ENCODE measurements at regions not wholly inside any gene's neighbourhood (a gene's known extent, or its start where the extent isn't known, plus 50 kb on each side); places are given as distances from the start of the nearest gene placed in this dataset.

GRCh38 chr18:45266023-45266422 lies 349.3 kb upstream of the SLC14A2 start:
- DNase-seq (ENCODE audit: extremely low spot score, unreplicated experiment): no peak
- no peak overlapping the region for H3K27ac Mint-ChIP-seq
- H3K27me3 Mint-ChIP-seq: no peaks in the 10 kb centered on the region
- no peak overlapping the region for H3K4me3 Mint-ChIP-seq
- TF ChIP-seq CTCF (conservative IDR thresholded peaks at IDR 0.05): no peak
- no peaks in the 10 kb centered on the region for H3K36me3 Mint-ChIP-seq
- peaks cover 3% of the 10 kb centered on the region for H3K9me3 Mint-ChIP-seq
- no peaks in the 10 kb centered on the region for H3K4me1 Mint-ChIP-seq (ENCODE audit: unreplicated experiment)

- peaks cover 3% of the 10 kb centered on the region for H3K9me3 Mint-ChIP-seq
- no peak overlapping the region for H3K27ac Mint-ChIP-seq
- DNase-seq (ENCODE audit: extremely low spot score, unreplicated experiment): no peak
- no peaks in the 10 kb centered on the region for H3K36me3 Mint-ChIP-seq
- H3K27me3 Mint-ChIP-seq: no peaks in the 10 kb centered on the region
- no peak for TF ChIP-seq CTCF (conservative IDR thresholded peaks at IDR 0.05)
- H3K4me1 Mint-ChIP-seq (ENCODE audit: unreplicated experiment): no peaks in the 10 kb centered on the region
- H3K4me3 Mint-ChIP-seq: no peak overlapping the region
Measured at GRCh38 chr18:45267622-45268021, 347.7 kb upstream of the SLC14A2 start.

GRCh38 chr18:45268583-45268982 lies 346.7 kb upstream of the SLC14A2 start:
- Mint-ChIP-seq H3K27ac (no peak overlapping the region), H3K9me3 (peaks cover 9% of the 10 kb centered on the region), H3K4me1 (ENCODE audit: unreplicated experiment) (no peaks in the 10 kb centered on the region), H3K27me3 (no peaks in the 10 kb centered on the region), H3K36me3 (no peaks in the 10 kb centered on the region), H3K4me3 (no peak overlapping the region)
- TF ChIP-seq CTCF (conservative IDR thresholded peaks at IDR 0.05): no peak
- DNase-seq (ENCODE audit: extremely low spot score, unreplicated experiment): no peak

GRCh38 chr18:45270289-45270771 lies 344.9 kb upstream of the SLC14A2 start:
- H3K27me3 Mint-ChIP-seq: no peaks in the 10 kb centered on the region
- H3K4me3 Mint-ChIP-seq: no peak overlapping the region
- H3K27ac Mint-ChIP-seq: no peak overlapping the region
- DNase-seq (ENCODE audit: extremely low spot score, unreplicated experiment): no peak
- H3K4me1 Mint-ChIP-seq (ENCODE audit: unreplicated experiment): no peaks in the 10 kb centered on the region
- H3K9me3 Mint-ChIP-seq: peaks cover 8% of the 10 kb centered on the region
- no peaks in the 10 kb centered on the region for H3K36me3 Mint-ChIP-seq
- no peak for TF ChIP-seq CTCF (conservative IDR thresholded peaks at IDR 0.05)

GRCh38 chr18:45274026-45274425 lies 341.2 kb upstream of the SLC14A2 start:
- H3K36me3 Mint-ChIP-seq: no peaks in the 10 kb centered on the region
- no peak overlapping the region for H3K4me3 Mint-ChIP-seq
- TF ChIP-seq CTCF (conservative IDR thresholded peaks at IDR 0.05): no peak
- no peaks in the 10 kb centered on the region for H3K4me1 Mint-ChIP-seq (ENCODE audit: unreplicated experiment)
- H3K27me3 Mint-ChIP-seq: no peaks in the 10 kb centered on the region
- no peak overlapping the region for H3K27ac Mint-ChIP-seq
- no peak for DNase-seq (ENCODE audit: extremely low spot score, unreplicated experiment)
- peaks cover 16% of the 10 kb centered on the region for H3K9me3 Mint-ChIP-seq
